M059J (cell line): ENCODE measurements at regions not wholly inside any gene's neighbourhood (a gene's known extent, or its start where the extent isn't known, plus 50 kb on each side); places are given as distances from the start of the nearest gene placed in this dataset.

ENCODE experiments used
- DNase-seq: peaks from one replicate; pipeline ENCODE4 v3.0.0-alpha.2; 2012; ENCODE audit warnings: low read depth

- DNase-seq: no peak
These were observed 652.6 kb upstream of the WWC1 start for GRCh38 chr5:167638816-167639215.

DNA sequence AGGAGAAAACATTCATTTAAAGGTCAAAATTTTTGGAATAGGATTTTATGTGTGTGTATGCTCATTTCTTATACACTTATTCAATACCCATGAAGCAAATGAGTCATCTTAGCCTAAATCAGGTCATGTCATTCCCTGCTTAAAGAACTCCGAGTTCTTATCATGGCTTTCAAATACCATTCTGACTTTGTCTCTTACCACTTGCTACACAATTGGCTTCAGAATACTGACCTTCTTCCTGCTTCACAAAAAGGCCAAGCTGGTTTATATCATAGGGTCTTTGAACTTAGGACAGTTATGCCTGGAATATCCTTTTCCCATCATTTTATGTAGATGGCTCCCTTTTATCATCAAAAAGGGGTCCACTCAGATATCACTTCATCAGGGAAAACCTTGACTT, 652.2 kb upstream of the WWC1 start:
- DNase-seq: peak; percentile 57

GRCh38 chr5:167639766-167640165, 651.7 kb upstream of the WWC1 start:
- DNase-seq: peak; percentile 68

DNA sequence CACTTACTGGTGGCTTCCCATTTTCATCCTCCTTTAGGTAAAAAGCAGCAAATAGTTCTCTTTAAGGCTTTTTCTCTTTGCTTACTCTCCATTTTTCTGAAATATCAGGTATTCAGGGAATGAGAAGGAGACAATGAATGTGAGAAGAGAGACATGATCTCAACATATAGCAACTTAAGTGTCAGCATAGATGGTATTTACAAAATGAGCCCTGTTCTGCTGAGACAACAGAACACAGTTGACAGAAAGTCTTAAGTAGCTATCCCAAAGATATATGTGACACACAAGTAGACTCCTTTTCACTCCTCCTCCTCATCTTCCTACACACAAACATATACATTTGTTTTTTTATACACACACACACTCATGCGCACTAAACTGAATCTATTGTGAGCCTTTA, 649.3 kb upstream of the WWC1 start:
- no peak for DNase-seq

GRCh38 chr5:167642779-167643517, 648.5 kb upstream of the WWC1 start:
- peak; percentile 98 for DNase-seq

DNA sequence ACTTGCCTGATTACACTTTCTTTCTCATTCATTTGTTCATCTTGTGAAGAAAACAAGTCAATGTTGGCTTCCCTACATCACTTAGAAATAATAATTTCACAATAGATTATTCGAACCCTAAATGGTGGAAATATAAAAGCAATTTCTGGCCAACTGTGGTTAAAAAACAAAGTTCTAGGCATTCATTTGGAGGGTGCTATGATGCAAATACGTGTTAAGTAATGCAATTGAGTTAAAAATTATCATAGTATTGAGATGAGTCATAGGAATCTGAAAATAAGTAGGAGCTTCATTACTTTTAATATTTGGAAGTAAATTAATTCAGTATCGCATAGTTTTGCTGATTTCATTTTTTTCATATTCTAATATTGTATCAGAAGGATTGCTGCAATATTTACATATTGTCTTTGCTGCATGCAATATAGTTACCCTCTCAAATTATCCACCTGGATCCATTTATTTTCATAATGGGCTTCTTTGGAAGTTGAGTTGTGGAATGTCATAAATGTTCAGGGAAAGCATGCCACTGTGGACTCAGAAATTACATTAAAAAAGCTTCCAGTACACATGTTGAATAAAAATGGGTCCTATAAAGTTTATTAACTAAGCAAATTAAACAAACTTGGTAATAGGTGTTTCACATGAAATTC, 647.7 kb upstream of the WWC1 start:
- no peak for DNase-seq

- peak; percentile 55 for DNase-seq
These were observed 646.8 kb upstream of the WWC1 start for GRCh38 chr5:167644619-167645018.

DNA sequence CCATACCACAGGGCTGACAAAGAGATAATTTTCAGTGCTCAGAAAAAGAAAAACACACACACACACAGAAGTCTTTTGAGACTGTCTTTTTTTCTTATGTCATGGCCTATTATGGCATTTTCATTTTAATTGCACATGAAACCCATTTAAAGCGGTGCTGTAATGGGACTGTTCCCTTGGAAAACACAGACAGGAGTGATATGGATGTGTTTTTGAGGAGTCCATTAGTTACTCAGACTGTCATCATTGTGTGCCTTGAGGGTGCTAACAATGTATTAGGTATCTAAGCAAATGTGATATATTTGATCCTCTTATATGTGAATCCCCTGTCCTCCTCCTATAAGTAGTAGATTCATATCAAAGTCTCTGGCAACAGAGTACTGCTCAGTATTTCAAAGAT, 642.0 kb upstream of the WWC1 start:
- no peak for DNase-seq

DNA sequence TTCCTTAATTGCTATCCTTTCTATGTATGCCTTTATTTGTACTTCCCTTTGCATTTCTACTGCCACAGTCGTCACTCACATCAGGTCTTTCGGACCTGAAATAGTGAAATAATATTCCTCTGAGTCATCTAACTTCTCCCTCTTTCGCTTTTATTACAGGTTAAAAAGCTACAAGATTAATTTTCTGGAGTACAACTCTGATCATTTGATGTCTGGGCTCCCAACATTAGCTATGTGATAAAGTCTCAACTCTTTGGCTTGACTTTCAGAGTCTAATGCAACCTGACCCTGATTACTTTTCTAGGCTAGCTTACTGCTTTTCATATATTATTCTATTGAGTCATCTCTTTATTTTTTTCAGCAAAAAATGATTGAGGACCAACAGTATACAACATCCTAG, 638.8 kb upstream of the WWC1 start:
- DNase-seq: peak; percentile 79

DNA sequence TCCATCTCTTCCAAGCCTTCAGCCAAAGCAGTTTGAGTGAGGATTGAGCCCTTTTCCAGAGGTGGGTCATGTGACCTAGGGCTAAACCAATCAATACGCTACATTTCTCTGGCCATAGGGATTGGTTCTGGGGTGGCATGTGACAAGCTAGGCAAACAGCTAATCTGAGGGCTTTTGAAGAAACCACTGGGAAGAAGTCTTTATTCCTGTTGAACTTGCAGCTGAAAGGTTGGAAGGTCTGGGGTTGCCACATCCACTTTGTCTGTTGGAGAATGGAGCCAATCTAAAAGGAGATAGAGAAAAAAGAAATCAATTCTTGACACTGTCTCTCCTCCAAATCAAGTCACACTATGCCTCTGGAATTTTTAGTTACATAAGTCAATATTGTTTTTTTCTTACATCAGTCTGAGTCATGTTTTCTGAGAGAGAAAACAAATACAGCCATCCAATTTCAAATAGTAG, 637.8 kb upstream of the WWC1 start:
- peak; percentile 43 for DNase-seq

GRCh38 chr5:167657016-167657415, 634.4 kb upstream of the WWC1 start:
- no peak for DNase-seq

GRCh38 chr5:167658889-167659288, 632.6 kb upstream of the WWC1 start:
- DNase-seq: no peak

DNA sequence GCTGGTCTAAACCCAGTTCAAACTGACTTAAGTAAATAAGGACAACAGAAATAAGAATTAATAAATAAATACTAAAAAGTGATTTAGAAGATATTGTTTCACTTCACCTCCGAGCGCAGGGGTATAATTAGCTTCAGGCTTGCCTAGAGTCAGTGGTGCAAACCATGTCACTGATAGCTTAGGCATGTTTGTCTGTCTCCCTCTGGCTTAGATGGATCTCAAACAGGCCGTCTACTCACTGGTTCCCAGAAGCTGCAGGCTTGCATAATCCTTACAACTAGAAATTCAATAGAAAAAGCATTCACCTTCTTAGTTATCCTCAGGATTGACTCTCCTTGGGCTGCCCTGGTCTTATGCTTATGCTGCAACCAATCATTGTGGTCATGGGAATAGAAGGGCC, 629.8 kb upstream of the WWC1 start:
- no peak for DNase-seq

DNA sequence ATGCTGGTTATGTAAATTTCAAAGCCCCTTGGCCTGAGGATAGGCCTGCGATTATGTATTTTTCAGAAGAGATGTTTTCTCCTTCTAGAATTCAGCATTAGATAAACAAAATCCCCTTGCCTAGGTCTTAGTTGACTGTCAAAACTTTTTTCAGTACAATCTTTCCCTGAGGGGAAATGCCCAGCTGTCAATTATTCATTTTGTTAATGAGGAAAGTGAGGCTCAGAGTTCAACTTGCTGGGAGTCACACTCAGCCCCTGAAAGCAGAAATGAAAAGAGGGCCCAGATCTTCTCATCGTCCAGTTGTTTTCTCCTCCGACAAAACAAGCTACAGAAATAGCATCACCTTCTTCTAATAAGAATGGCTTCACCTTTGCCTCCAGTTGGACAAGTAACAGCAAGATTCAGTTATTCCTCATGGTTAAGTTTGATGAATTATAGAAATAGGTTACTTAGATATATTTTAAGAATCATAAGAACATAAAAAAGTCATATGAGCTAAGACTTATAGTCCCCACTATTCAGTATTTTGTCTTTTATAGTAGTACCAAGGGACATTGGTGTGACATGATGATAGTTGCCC, 627.1 kb upstream of the WWC1 start:
- no peak for DNase-seq

GRCh38 chr5:167665841-167666375, 625.5 kb upstream of the WWC1 start:
- peak; percentile 72 for DNase-seq

- DNase-seq: peak; percentile 64
These were observed 620.3 kb upstream of the WWC1 start for GRCh38 chr5:167671176-167671575.

DNA sequence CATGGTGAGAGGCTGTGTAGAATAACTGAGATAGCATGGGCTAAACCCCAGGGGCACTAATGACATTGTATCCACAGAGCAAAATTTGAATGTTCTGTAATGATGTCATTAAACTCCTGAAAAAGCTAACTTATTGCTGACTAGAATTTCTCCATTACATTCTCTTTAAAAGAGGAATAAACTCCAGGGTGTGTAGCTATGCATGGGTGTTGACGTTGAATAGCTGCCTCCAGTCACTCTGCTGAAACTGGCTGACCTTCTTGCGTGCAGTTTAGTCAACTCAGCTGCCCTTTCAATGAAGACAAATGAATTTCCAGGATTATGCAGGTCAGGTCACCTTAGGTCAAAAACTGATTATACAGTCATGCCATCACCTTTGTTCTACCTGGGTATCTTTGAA, 617.5 kb upstream of the WWC1 start:
- no peak for DNase-seq

DNA sequence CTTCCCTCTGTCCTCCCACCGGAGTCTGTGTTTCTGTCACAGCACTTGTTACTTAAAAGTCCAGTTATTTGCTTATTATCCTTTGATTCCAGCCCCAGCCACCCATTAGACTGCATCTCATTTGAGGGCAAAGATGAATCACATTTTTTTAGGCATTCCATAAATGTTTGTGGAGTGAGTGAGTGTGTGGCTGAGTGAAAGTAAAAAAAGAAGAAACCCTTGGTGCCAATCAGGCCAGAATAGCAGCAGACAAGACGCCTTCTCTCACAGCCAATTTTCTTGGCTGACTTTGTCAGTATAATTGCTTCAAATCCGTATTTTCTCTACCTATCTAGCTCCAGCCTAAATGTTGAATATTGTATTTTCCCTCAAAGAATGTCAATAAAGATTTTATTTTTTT, 613.0 kb upstream of the WWC1 start:
- peak; percentile 60 for DNase-seq

DNA sequence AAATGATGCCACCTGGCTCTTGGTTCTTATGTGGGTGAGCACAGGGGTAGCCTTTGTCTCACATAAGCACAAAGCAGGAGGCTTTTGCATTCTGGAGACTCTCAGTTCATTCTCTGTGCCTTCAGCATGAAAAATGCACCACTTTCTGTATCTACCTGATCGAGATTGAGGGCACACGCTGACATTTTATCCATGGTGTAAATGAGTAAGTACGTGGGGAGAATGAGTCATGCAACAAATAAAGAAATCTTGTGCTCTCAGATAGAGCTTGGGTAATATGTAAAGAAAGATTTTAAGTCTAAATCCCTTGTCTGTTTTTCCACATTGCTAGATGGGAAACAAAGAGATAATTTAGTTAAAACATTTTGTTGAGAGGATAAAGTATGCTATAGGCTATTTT, 607.2 kb upstream of the WWC1 start:
- peak; percentile 66 for DNase-seq

DNA sequence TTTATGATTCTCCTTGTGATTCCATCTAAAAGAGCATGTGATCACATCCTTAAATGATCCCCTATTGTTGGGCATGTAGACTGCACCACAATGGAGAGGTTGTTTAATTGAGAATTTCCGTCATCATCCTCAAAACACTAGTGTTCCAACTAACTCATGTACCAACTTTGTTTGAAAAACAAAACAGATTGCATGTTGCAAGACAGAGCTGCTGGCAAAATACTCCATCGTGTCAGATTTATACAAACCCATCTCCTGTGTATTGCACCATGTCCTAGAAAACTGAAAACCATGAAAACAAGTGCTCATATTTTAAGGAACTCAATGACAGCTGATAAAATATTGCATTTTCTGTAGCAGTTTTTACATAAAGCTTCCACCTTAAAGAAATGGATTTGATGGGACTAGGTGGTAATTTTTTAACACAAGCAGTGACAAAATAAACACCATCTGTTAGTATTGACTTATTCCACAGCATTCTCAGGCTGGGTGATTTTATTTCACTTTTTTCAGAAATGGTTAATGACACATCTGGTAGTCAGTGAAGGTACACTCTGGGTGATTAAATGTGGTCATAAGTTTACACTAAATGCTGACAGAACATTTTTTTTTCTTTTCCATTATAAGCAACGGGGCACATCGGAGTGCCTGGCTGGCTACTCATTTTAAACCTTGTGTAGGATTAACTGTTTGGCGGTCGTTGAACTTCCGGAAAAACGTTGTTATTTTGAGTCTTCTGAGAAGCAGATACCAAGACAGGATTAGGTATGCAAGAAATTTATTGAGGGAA, 602.9 kb upstream of the WWC1 start:
- DNase-seq: peak; percentile 63

GRCh38 chr5:167694325-167695147, 596.9 kb upstream of the WWC1 start:
- DNase-seq: peak; percentile 71
